Endothelial cell of hepatic sinusoid (primary cell): ENCODE measurements at regions not wholly inside any gene's neighbourhood (a gene's known extent, or its start where the extent isn't known, plus 50 kb on each side); places are given as distances from the start of the nearest gene placed in this dataset.

Experiments
- in situ Hi-C: cut with HindIII; loops from 2 replicates; pipeline ENCODE4 v1.10.0; 2017; ENCODE audit warnings: low sequenced_read_pairs

- in situ Hi-C loops, result no loop called here
Measured at GRCh38 chr6:55696501-55696900, 117.5 kb upstream of the HMGCLL1 start.

DNA sequence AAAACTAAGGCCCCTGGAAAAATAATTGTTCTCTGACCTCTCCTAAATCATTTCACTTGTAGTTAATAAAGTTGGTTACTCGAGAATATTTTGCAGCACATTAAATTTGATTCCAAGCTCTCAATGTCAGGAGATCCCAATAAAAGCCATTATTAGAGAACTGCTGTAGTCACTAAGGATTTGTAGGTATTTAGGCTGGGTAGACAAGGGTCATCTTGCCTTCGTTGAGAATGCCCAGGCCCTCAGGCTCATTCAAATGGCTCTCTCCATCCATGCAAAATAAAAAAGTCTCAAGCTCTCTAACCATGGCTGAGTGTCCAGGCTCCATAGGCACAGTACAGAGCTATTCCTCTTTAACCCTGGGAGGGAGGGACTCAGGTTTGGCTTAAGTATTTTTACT is 117.0 kb upstream of the HMGCLL1 start:
- in situ Hi-C loops, result no loop called here

- in situ Hi-C loops, result no loop called here
Measured at GRCh38 chr6:55694759-55695158, 115.8 kb upstream of the HMGCLL1 start.

DNA sequence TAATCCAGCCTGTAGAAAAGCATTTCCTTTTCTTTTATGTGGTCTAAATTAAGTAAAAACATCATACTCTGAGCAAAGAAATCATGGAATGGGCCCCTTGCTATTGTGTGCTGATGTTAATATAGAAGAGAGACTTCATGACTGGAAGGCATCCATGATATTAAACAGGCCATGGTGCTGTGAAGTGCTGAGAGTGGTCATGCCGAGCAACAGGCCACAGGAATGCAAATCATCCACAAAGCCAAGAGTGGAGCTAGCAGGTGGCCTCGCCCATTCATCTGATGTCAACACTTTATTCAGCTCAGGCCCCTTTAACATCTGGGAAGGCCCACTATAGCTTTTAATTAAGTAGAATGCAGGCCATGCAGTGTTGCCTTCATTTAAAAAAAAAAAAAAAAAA is 115.2 kb upstream of the HMGCLL1 start:
- in situ Hi-C loops, result no loop called here

GRCh38 chr6:55679503-55679902 is 100.5 kb upstream of the HMGCLL1 start:
- in situ Hi-C loops, result no loop called here

DNA sequence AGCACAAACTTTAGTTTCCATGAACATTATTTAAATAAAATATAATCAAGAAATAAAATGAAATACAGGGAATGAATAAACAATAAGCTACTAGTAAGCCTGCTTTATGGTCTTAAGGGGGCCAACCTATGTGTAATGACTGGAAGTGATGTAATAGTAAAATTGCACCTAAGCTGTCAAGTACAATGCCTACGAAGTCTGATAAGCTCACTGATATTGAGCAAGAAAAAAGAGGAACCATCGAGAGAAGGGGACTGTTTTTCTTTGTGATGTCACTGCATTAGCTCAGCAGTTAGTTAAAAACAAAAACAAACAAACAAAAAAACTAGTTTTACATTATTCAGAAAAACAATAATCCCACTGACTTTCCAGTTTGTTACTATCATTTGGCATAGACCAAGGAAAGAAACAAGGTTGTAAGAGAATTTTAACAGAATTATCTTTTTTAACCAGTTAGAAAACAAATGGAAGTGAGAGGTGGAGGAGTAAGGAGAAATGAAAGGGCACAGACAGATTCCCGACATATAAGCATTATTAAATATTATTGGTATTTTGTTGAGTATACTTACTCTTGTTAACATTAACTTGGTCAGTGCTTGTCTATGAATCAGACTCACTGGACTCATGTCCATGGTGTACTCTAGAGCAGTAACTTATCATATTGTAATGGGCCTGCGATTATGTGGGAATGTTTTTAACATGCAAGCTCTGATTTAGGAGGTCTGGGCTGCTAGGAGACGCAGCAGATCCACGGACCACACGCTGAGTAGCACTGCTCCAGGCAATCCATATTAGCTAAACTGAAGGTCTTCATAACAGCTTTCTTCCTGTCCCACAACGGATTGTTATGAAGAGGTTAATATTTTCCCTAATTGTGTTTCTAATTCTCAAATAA is 99.6 kb upstream of the HMGCLL1 start:
- in situ Hi-C loops, result no loop called here

DNA sequence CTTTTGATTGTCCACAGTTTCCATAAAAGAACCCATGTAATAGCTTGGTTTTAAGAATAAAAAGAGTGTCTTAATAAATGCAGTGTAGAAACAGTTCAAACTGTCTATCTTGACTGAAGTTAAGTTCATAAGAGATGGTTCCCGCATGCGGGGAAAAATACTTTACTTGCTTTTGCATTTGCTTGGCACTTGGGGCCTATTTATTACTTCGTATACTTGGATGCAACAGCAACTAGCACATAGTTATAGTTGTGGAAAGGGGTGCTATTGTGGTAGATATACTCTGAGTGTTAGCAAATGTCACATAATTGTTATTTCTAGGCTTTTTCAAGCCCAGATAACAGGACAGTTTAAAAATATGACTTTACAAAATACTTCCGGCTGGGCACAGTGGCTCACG is 97.7 kb upstream of the HMGCLL1 start:
- in situ Hi-C loops, result no loop called here

DNA sequence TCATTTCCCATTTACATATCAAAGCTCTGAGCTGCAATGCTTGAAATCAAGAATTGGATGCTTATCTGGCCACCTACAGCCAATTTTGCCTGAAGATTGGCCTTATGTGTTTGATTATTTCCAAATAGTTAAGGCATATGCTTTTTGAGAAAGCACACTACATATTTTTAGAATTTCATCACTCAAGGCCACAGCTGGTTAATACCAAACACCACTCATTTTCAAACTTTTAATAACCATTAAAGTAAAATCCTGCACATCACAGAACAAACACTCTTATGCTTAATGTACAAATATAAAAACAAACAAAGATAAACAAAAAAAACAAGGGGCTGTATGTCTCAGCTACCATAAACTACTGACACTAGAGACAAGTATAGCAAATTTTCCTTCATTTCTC is 96.9 kb upstream of the HMGCLL1 start:
- in situ Hi-C loops, result no loop called here

- in situ Hi-C loops, result no loop called here
Measured at GRCh38 chr6:55674672-55675071, 95.7 kb upstream of the HMGCLL1 start.

- in situ Hi-C loops, result no loop called here
Measured at GRCh38 chr6:55670850-55671413, 91.9 kb upstream of the HMGCLL1 start.

GRCh38 chr6:55669028-55669427 is 90.0 kb upstream of the HMGCLL1 start:
- in situ Hi-C loops, result no loop called here

DNA sequence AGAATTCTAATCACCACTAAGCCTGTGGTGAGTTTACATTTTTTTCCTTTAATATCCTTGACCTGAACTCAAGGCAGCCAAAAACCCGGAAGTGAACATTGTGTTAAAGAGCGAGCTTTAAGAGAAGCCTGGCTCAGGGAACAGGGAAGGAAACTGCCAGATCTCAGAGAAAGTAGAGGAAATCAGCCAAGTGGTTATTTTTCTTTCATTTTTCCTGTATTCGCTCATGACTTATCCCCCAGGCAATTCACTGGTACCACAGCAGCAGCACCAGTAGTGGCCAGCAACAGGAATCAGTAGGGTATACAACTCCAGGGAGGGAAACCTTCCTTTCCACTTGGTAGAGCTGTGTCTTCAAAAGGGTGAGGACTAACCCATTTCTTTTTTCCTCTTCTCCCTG is 89.6 kb upstream of the HMGCLL1 start:
- in situ Hi-C loops, result no loop called here

DNA sequence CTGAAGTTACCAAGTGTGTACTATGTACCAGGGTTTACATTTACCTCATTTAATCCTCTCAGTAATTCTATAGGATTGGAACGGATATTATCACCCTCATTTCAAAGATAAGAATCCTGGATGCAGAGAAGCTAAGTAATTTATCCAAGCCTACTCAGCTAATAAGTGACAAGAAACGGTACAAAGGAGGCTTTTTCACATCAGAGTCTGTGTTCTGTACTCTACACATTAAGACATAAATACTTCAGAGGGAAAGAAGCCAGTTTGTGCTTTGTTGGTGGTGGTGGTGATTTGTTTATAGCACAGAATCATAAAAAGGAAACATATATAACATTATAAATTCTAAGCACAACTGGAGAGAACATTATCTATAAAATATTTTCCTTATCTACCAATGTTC is 88.3 kb upstream of the HMGCLL1 start:
- in situ Hi-C loops, result no loop called here

GRCh38 chr6:55666606-55667225 is 87.7 kb upstream of the HMGCLL1 start:
- in situ Hi-C loops, result no loop called here

DNA sequence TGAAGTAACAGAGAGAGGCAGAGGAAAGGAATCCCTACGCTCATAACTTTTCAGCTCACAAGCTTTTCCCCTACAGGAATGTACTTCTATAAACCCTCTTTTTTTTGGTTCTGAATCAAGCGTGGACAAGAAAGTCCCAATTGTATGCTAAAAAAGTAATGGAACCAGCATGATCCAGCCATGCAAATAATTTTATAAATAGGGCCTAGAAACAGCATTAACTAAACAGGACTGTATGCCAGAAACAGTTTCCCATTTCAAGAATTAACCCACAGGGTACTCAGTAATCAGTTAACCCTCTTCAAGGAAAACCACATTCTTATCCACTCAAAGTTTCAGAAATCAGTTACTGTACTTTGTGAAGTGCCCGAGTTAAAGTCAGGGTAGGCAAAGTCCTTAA is 87.0 kb upstream of the HMGCLL1 start:
- in situ Hi-C loops, result no loop called here

DNA sequence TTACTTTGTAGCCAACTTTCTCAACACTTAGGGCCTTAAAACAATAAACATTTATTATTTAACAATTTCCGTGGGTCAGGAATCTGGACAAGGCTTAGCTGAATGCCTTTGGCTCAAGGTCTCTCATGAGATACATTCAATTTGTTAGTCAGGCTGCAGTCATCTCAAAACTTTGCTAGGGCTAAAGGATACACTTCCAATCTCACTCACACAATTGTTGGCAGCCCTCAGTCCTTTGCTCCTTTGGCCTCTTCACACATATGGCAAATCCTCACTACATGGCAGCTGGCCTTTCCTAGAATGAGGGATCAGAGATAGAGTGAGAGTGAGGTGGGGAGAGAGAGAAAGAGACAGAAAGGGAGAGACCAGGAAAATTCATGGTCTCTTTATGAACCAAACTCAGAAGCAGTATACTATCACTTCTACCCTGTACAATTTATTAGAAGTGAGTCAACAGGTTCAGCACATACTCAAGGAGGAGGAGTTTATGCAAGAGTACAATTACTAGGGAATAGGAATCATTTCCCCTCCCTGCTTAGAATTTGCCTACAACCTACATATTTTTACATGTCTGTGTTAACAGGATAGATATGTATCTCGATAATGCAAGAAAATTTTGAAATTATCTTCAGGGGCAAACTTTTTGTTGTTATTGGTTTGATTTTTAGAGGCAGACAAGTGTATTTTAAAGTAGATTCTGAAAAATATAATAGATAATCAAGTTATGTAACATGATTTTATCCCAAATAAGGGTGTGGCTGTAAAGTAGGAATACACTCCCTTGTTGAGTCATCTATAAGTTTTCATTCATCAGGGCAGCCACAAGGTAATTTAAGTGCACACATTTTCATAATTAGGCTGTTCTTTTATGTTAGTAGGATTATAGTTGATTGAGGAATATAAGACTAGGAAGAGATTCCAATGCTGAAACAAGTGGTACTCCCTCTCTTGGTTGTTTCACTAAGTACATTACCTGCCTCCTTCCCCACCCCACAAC is 85.9 kb upstream of the HMGCLL1 start:
- in situ Hi-C loops, result no loop called here

DNA sequence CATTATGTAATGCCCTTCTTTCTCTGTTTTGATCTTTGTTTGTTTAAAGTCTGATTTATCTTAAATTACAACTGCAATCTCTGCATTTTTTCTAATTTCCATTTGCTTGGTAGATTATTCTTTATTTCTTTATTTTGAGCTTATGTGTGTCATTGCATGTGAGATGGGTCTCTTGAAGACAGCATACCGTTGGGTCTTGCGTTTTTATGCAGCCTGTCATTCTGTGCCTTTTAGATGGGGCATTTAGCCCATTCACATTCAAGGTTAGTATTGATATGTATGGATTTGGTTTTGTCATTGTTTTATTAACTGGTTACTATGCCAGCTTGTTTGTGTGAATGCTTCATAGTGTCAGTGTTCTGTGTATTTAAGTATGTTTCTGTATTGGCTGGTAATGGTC is 84.9 kb upstream of the HMGCLL1 start:
- in situ Hi-C loops, result no loop called here

DNA sequence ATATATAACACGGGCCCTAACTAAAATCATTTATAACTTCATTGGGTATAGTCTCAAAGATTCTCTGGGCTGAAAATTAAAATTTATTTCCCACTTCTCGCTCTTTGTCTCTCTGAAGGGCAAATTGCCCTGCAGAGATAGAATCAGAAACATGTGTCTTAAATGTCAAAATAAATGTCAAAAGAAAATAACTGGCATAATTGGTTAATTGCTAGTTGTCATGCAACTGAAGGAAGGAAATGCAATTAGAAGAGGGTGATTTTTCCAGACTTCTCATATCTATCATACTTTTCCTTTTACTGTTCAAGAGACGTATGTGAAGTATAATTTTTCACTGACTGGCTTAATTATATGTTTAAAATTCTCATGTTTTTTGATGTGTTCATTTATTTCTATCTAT is 80.3 kb upstream of the HMGCLL1 start:
- in situ Hi-C loops, result no loop called here

DNA sequence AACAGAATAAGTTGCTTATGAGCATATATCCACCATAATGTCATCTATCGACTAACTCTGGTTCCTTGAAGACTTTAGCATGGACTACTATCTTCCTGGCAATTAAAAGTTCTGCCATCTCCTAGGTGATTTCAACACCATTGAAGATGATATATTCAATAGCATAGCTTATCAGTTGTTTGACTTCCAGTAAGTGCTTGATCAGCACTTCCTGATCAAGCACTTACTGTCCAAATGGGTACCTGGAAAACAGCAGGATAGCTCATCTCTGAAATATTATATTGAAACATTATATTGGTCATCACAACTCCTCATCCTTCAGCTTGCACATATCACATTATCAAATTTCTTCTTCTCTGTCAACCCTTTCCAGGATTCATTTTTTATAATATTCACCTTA is 75.5 kb upstream of the HMGCLL1 start:
- in situ Hi-C loops, result no loop called here

DNA sequence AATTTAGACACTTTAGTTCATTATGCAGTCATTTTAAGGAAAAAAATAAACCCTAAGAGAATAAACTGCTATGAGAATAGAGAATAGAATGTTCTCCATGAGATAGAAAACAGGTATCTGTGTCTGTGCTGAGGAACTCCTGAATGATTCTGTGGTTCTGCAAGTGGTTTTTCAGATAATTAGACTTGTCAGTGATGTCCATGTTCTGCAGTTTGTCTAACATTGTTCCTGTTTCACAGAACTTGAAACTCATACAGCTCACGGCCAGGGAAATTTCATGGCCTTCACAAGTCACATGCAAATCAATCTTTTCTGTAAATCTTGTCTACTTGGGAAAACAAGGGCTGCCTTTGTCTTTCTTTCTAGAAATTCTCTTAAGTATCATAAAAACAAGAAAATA is 73.4 kb upstream of the HMGCLL1 start:
- in situ Hi-C loops, result no loop called here

GRCh38 chr6:55651015-55651414 is 72.0 kb upstream of the HMGCLL1 start:
- in situ Hi-C loops, result no loop called here
